ENCODE measurements at regions not wholly inside any gene's neighbourhood (a gene's known extent, or its start where the extent isn't known, plus 50 kb on each side); places are given as distances from the start of the nearest gene placed in this dataset.
A peak's percentile ranks its signal among the peaks of the same experiment; 100 is the strongest.

GRCh38 chr13:30126903-30127428, 180.4 kb downstream of the KATNAL1 start:
- DNase-seq (ENCODE audit: low read depth): no peak

- no peak for DNase-seq (ENCODE audit: low read depth)
Measured at GRCh38 chr13:30125422-30126073, 181.8 kb downstream of the KATNAL1 start.

- no peak for DNase-seq (ENCODE audit: low read depth)
Measured at GRCh38 chr13:30124131-30124768, 183.1 kb downstream of the KATNAL1 start.

- no peak for DNase-seq (ENCODE audit: low read depth)
Measured at GRCh38 chr13:30123575-30123974, 183.8 kb downstream of the KATNAL1 start.

- no peak for DNase-seq (ENCODE audit: low read depth)
Measured at GRCh38 chr13:30121666-30122065, 185.7 kb downstream of the KATNAL1 start.

- DNase-seq (ENCODE audit: low read depth): no peak
Measured at GRCh38 chr13:30121244-30121643, 186.1 kb downstream of the KATNAL1 start.

GRCh38 chr13:30120133-30120822, 187.1 kb downstream of the KATNAL1 start:
- no peak for DNase-seq (ENCODE audit: low read depth)

- DNase-seq (ENCODE audit: low read depth): no peak
Measured at GRCh38 chr13:30119476-30119875, 187.9 kb downstream of the KATNAL1 start.

- DNase-seq (ENCODE audit: low read depth): no peak
Measured at GRCh38 chr13:30116379-30116778, 191.0 kb downstream of the KATNAL1 start.

GRCh38 chr13:30115257-30115600, 192.1 kb downstream of the KATNAL1 start:
- DNase-seq (ENCODE audit: low read depth): no peak

GRCh38 chr13:30114571-30115256, 192.6 kb downstream of the KATNAL1 start:
- DNase-seq (ENCODE audit: low read depth): peak; percentile 90

GRCh38 chr13:30113983-30114570, 193.3 kb downstream of the KATNAL1 start:
- DNase-seq (ENCODE audit: low read depth): no peak

GRCh38 chr13:30113551-30113950, 193.8 kb downstream of the KATNAL1 start:
- DNase-seq (ENCODE audit: low read depth): no peak

GRCh38 chr13:30112602-30113435, 194.5 kb downstream of the KATNAL1 start:
- DNase-seq (ENCODE audit: low read depth): peak; percentile 74

- no peak for DNase-seq (ENCODE audit: low read depth)
Measured at GRCh38 chr13:30111810-30112209, 195.5 kb downstream of the KATNAL1 start.

- DNase-seq (ENCODE audit: low read depth): no peak
Measured at GRCh38 chr13:30110301-30111070, 196.9 kb downstream of the KATNAL1 start.

GRCh38 chr13:30109471-30110135, 197.7 kb downstream of the KATNAL1 start:
- no peak for DNase-seq (ENCODE audit: low read depth)

- DNase-seq (ENCODE audit: low read depth): no peak
Measured at GRCh38 chr13:30108913-30109237, 198.5 kb downstream of the KATNAL1 start.

GRCh38 chr13:30108216-30108912, 199.0 kb downstream of the KATNAL1 start:
- no peak for DNase-seq (ENCODE audit: low read depth)

Data from activated T-cell treated with anti-CD3 and anti-CD28 coated beads for 48 hours (primary cell).